Activated CD4-positive, alpha-beta T cell treated with anti-CD3 and anti-CD28 coated beads, Interleukin-2, amount 50 U/mL, for 24 hours (primary cell): ENCODE measurements at regions not wholly inside any gene's neighbourhood (a gene's known extent, or its start where the extent isn't known, plus 50 kb on each side); places are given as distances from the start of the nearest gene placed in this dataset.
"Not testable (repeated sequence)": the region's sequence is repeated elsewhere in the genome, so short reads cannot be mapped to it uniquely, and the experiment has no call there.

Source experiments
- DNase-seq, 2 donors: peaks; one replicate each; pipeline ENCODE4 v3.0.0-alpha.2; 2020; ENCODE audit warnings: low read depth in 1 of 2, low spot score in 1 of 2

GRCh38 chr1:199197695-199198094 lies 558.9 kb downstream of the PTPRC start:
- no peak for DNase-seq

- no peak for DNase-seq
Observed at GRCh38 chr1:199202331-199202730, 563.5 kb downstream of the PTPRC start.

GRCh38 chr1:199204231-199204630 lies 565.4 kb downstream of the PTPRC start:
- DNase-seq: no peak

GRCh38 chr1:199205740-199206441 lies 567.1 kb downstream of the PTPRC start:
- DNase-seq: no peak

GRCh38 chr1:199208847-199209246 lies 570.0 kb downstream of the PTPRC start:
- no peak for DNase-seq

GRCh38 chr1:199218065-199218464 lies 579.2 kb downstream of the PTPRC start:
- DNase-seq: no peak

GRCh38 chr1:199218533-199218932 lies 579.7 kb downstream of the PTPRC start:
- DNase-seq: no peak

GRCh38 chr1:199220031-199220430 lies 581.2 kb downstream of the PTPRC start:
- DNase-seq: no peak

- no peak for DNase-seq
Observed at GRCh38 chr1:199221371-199222150, 582.7 kb downstream of the PTPRC start.

GRCh38 chr1:199223936-199224335 lies 585.1 kb downstream of the PTPRC start:
- DNase-seq: no peak

GRCh38 chr1:199226163-199226562 lies 587.3 kb downstream of the PTPRC start:
- DNase-seq: peak in 1 of 2 donors; percentile 56

- no peak for DNase-seq
Observed at GRCh38 chr1:199242147-199242546, 603.3 kb downstream of the PTPRC start.

- DNase-seq: no peak
Observed at GRCh38 chr1:199242601-199243000, 603.8 kb downstream of the PTPRC start.

- DNase-seq: peak; percentile 53 to 60
Observed at GRCh38 chr1:199243423-199244061, 604.7 kb downstream of the PTPRC start.

GRCh38 chr1:199245946-199246345 lies 607.1 kb downstream of the PTPRC start:
- no peak for DNase-seq

- no peak for DNase-seq
Observed at GRCh38 chr1:199246716-199247115, 607.9 kb downstream of the PTPRC start.

GRCh38 chr1:199247891-199248290 lies 609.1 kb downstream of the PTPRC start:
- DNase-seq: no peak

- not testable (repeated sequence) for DNase-seq
Observed at GRCh38 chr1:199254040-199254439, 615.2 kb downstream of the PTPRC start.

GRCh38 chr1:199261328-199261727 lies 622.5 kb downstream of the PTPRC start:
- DNase-seq: no peak

GRCh38 chr1:199264283-199264682 lies 625.4 kb downstream of the PTPRC start:
- no peak for DNase-seq

GRCh38 chr1:199264911-199265310 lies 626.1 kb downstream of the PTPRC start:
- DNase-seq: no peak

- DNase-seq: no peak
Observed at GRCh38 chr1:199265319-199265718, 626.5 kb downstream of the PTPRC start.
